PC-3 (cell line): ENCODE measurements at regions not wholly inside any gene's neighbourhood (a gene's known extent, or its start where the extent isn't known, plus 50 kb on each side); places are given as distances from the start of the nearest gene placed in this dataset.

Source experiments
- ATAC-seq: fragments of 200-7000 bp; cut with Tn5 transposase; 2 replicates; pipeline ENCODE4 v1.9.1; 2020; ENCODE audit warnings: mild to moderate bottlenecking, moderate library complexity
- BruUV-seq: library from RNA; stranded (reverse); fragments of 400-500 nt; replicated peaks from 2 replicates; lab custom pipeline; 2021; lab: Mats Ljungman, UMichigan
- CTCF ChIA-PET: fragments of 300-600 bp; sonication (Branson Sonifier 250); formaldehyde crosslinking; loops from one replicate; lab custom pipeline; 2022; ENCODE audit warnings: antibody characterized with exemption; lab: Charles Lee
- POLR2A ChIA-PET: fragments of 300-600 bp; sonication (Branson Sonifier 250); formaldehyde crosslinking; loops from one replicate; lab custom pipeline; 2022; ENCODE audit warnings: antibody characterized with exemption; ENCODE audit not compliant: unreplicated experiment; lab: Charles Lee
- DNase-seq: peaks from one replicate; pipeline ENCODE4 v3.0.0-alpha.2; 2015
- H2AFZ ChIP-seq: fragments of 300-600 bp; sonication (generic); 2 replicates; pipeline ENCODE4 v1.6.0; 2016; ENCODE audit warnings: antibody characterized with exemption, low read length
- H3F3A ChIP-seq: fragments of 300-600 bp; sonication (generic); one replicate; pipeline ENCODE4 v1.6.0; 2017; ENCODE audit warnings: antibody characterized with exemption, low read length, control low read depth, mild to moderate bottlenecking; ENCODE audit not compliant: unreplicated experiment
- H3K27ac ChIP-seq: fragments of 300-600 bp; sonication (generic); 2 replicates; pipeline ENCODE4 v1.5.1; 2016; ENCODE audit warnings: mild to moderate bottlenecking, low read length
- H3K27me3 ChIP-seq: fragments of 300-600 bp; sonication (generic); 2 replicates; pipeline ENCODE4 v1.6.1; 2016; ENCODE audit warnings: low read length, mixed read lengths
- H3K36me3 ChIP-seq: fragments of 300-600 bp; sonication (generic); 2 replicates; pipeline ENCODE4 v1.6.1; 2016; ENCODE audit warnings: low read depth, mixed run types, low read length, mixed read lengths
- H3K4me1 ChIP-seq: fragments of 300-600 bp; sonication (generic); 2 replicates; pipeline ENCODE4 v1.5.1; 2016; ENCODE audit warnings: low read length; ENCODE audit not compliant: insufficient read depth
- H3K4me2 ChIP-seq: fragments of 300-600 bp; sonication (generic); 2 replicates; pipeline ENCODE4 v1.6.0; 2016; ENCODE audit warnings: low read length
- H3K4me3 ChIP-seq: fragments of 300-600 bp; sonication (generic); 2 replicates; pipeline ENCODE4 v1.5.1; 2016; ENCODE audit warnings: mild to moderate bottlenecking, low read length, mixed read lengths
- H3K79me2 ChIP-seq: fragments of 300-600 bp; sonication (generic); 2 replicates; pipeline ENCODE4 v1.6.1; 2017; ENCODE audit warnings: low read length, mixed read lengths
- H3K9ac ChIP-seq: fragments of 300-600 bp; sonication (generic); 2 replicates; pipeline ENCODE4 v1.6.0; 2016; ENCODE audit warnings: mild to moderate bottlenecking, low read length
- H3K9me2 ChIP-seq: fragments of 300-600 bp; sonication (generic); replicated peaks from 2 replicates; pipeline ENCODE4 v1.6.1; 2016; ENCODE audit warnings: mixed run types, low read length, mixed read lengths
- H3K9me3 ChIP-seq: fragments of 300-600 bp; sonication (generic); 2 replicates; pipeline ENCODE4 v1.6.1; 2016; ENCODE audit warnings: low read length, mixed read lengths
- H4K20me1 ChIP-seq: fragments of 300-600 bp; sonication (generic); 2 replicates; pipeline ENCODE4 v1.6.1; 2016; ENCODE audit warnings: low read length, mixed read lengths
- CTCF ChIP-seq: fragments of 300-600 bp; sonication (generic); conservative IDR thresholded peaks from 2 replicates; pipeline ENCODE4 v1.5.1; 2017; ENCODE audit warnings: antibody characterized with exemption, low read depth, mild to moderate bottlenecking, low read length
- EZH2 ChIP-seq: fragments of 300-600 bp; sonication (generic); IDR thresholded peaks from one replicate; pipeline ENCODE4 v1.6.1; 2017; ENCODE audit warnings: antibody characterized with exemption, mild to moderate bottlenecking, low read length; ENCODE audit not compliant: unreplicated experiment
- EZH2phosphoT487 ChIP-seq: fragments of 300-600 bp; sonication (generic); IDR thresholded peaks from 2 replicates; pipeline ENCODE4 v1.6.1; 2018; ENCODE audit warnings: mild to moderate bottlenecking, antibody characterized with exemption, low read length, borderline replicate concordance
- intact Hi-C: fragments of 100-400 bp; cut with micrococcal nuclease; formaldehyde crosslinking; loops from 2 replicates; pipeline ENCODE4 v1.9.0; 2023

DNA sequence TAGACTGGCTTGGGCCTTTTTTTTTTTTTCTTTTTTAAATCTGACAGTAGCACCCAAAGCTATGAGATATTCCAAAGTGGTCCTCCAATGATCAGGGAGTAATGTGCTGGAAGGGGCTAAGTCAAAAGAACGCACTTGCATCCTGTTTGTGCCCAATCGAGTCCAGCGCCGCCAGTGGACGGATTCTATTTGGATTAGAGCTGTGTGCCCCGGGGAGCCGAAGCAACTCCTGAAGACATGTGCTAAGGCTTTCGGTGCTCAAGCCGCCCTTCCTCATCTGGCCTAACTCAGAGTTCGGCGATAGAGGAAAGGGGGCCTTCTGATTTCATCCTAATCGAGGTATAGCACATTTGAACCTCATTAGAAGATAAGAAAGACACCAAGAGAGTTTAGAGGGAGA is 147.8 kb upstream of the NECTIN1 start:
- no peak overlapping the region for H3K9ac ChIP-seq
- H3K4me3 ChIP-seq, result no peak overlapping the region
- TF ChIP-seq CTCF (no peak), EZH2phosphoT487 (no peak), EZH2 (no peak)
- no peaks in the 10 kb centered on the region for H4K20me1 ChIP-seq
- BruUV-seq, result no TSS peak
- H3K36me3 ChIP-seq, result no peaks in the 10 kb centered on the region
- no peaks in the 10 kb centered on the region for H3K9me3 ChIP-seq
- H3K9me2 ChIP-seq, result no peaks in the 10 kb centered on the region
- H2AFZ ChIP-seq, result no peak overlapping the region
- DNase-seq, result no peak
- intact Hi-C loops, result no loop called here
- no peak for ATAC-seq
- peaks cover 94% of the 10 kb centered on the region for H3K27me3 ChIP-seq
- H3K27ac ChIP-seq, result no peak overlapping the region
- no peaks in the 10 kb centered on the region for H3K79me2 ChIP-seq
- CTCF ChIA-PET, result no interaction called here
- POLR2A ChIA-PET, result no interaction called here
- H3K4me2 ChIP-seq, result no peak overlapping the region
- H3F3A ChIP-seq, result no peaks in the 10 kb centered on the region
- no peaks in the 10 kb centered on the region for H3K4me1 ChIP-seq

DNA sequence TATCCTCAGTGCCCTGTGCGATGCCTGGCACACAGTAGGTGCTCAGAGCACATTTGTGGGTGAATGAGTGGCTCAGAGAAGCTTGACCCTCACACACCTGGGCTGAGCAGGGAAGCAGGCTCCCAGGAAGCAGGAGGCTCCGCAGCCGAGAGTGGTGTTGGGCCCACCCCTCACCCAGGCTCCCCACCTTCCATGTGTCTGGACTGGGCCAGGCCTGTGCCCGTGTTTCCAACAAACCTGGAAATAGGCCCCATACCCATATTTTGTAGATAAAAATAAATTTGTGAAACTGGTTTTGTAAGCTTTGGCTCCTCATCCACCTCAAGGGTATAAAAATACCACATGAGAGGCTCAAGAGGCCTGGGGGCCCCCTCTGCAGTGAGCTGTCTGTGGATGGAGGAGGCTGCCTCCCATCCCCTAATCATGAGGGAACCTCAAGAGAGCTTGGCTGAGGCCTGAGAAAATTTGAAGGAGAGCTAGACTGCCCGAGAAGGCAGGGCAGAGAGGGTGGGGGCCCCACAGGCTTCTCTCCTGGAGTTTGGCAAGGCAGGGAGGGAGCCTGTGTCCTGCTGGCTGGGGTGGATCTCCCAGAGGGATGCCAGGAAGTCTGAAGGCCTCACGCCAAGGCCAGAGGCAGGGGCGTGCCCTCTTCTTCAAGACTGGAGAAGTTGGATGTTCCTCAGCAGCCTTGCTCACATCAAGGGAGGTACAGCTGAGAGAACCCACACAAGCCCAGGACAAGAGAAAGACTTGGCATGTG is 147.0 kb upstream of the NECTIN1 start:
- CTCF ChIA-PET, result no interaction called here
- BruUV-seq, result no TSS peak

More for the DNA sequence above, 147.0 kb upstream of the NECTIN1 start:
- no peaks in the 10 kb centered on the region for H3K9me3 ChIP-seq
- TF ChIP-seq EZH2 (no peak), EZH2phosphoT487 (no peak), CTCF (no peak)
- no peaks in the 10 kb centered on the region for H4K20me1 ChIP-seq
- H3K4me1 ChIP-seq, result no peaks in the 10 kb centered on the region
- H3K79me2 ChIP-seq, result no peaks in the 10 kb centered on the region
- ATAC-seq, result no peak
- no peaks in the 10 kb centered on the region for H3K9me2 ChIP-seq
- intact Hi-C loops, result no loop called here
- no peak overlapping the region for H3K4me3 ChIP-seq
- H3K9ac ChIP-seq, result no peak overlapping the region
- no peaks in the 10 kb centered on the region for H3K36me3 ChIP-seq
- no peak overlapping the region for H3K4me2 ChIP-seq
- H3K27ac ChIP-seq, result no peak overlapping the region
- no peak for DNase-seq
- peaks cover 94% of the 10 kb centered on the region for H3K27me3 ChIP-seq
- no peaks in the 10 kb centered on the region for H3F3A ChIP-seq
- no peak overlapping the region for H2AFZ ChIP-seq
- POLR2A ChIA-PET, result no interaction called here
